ENCODE measurements at regions not wholly inside any gene's neighbourhood (a gene's known extent, or its start where the extent isn't known, plus 50 kb on each side); places are given as distances from the start of the nearest gene placed in this dataset.
"Not testable (repeated sequence)": the region's sequence is repeated elsewhere in the genome, so short reads cannot be mapped to it uniquely, and the experiment has no call there.

DNA sequence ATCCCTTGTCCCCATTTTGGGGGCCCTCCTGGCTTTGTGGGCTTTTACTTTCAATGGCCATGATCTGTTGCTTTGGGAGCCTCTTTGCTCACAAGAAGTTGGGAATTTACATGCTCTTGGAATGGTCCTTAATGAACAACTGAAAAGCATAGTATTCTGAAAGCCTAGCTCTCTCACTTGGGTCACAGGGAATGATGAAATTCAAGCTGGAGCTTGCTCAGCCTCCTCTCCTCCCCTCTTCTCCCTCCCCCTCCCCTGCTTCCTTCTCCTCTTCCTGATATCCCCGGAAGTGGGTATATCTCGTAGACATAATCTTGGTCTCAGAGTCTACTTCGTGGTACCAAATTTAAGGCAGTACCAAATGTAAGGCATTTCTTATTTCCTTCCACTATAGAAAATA is 400.6 kb upstream of the NR3C2 start:
- H3K9ac ChIP-seq (ENCODE audit: insufficient read length, low read depth): no peak overlapping the region
- TF ChIP-seq YY1 (IDR thresholded peaks at IDR 0.05; ENCODE audit: insufficient read depth, insufficient read length) (no peak), SUZ12 (IDR thresholded peaks at IDR 0.05; ENCODE audit: extremely low read depth, insufficient read depth, insufficient read length) (no peak), ZNF274 (IDR thresholded peaks at IDR 0.05; ENCODE audit: low read depth, low read length) (no peak)
- no peaks in the 10 kb centered on the region for H3K27me3 ChIP-seq (ENCODE audit: insufficient read depth, insufficient read length)
- no peak for DNase-seq (ENCODE audit: low read depth, low spot score)
- no peaks in the 10 kb centered on the region for H3K36me3 ChIP-seq (ENCODE audit: insufficient read depth, insufficient read length, low read length)
- no peak overlapping the region for H3K4me3 ChIP-seq (ENCODE audit: insufficient read length, low read depth)
- no peaks in the 10 kb centered on the region for H3K9me3 ChIP-seq (ENCODE audit: insufficient read depth, low read length)
- no peaks in the 10 kb centered on the region for H3K4me1 ChIP-seq (ENCODE audit: insufficient read depth, insufficient read length)

DNA sequence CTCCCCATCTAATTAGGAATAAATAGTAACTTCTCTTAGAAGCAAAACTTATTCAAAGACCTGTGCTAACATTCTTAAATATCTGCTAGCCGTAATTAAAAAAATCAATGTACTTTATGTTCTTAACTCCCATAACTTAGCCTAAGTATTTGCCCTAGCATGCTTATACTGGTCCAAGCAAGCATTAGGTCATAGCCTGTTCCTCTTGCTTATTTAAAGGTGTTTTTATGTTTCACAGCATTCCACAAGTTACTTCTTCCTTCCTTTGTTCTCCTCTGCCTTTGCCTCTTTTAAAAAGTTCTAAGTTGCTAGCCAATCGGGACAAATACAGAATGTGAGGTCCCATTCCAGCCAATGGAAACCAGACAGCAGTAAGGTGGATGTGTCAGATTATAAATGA is 395.4 kb upstream of the NR3C2 start:
- not testable (repeated sequence) for H3K36me3 ChIP-seq (ENCODE audit: insufficient read depth, insufficient read length, low read length); H3K9ac ChIP-seq (ENCODE audit: insufficient read length, low read depth); H3K4me3 ChIP-seq (ENCODE audit: insufficient read length, low read depth); DNase-seq (ENCODE audit: low read depth, low spot score); H3K27me3 ChIP-seq (ENCODE audit: insufficient read depth, insufficient read length); H3K4me1 ChIP-seq (ENCODE audit: insufficient read depth, insufficient read length); H3K9me3 ChIP-seq (ENCODE audit: insufficient read depth, low read length)

DNA sequence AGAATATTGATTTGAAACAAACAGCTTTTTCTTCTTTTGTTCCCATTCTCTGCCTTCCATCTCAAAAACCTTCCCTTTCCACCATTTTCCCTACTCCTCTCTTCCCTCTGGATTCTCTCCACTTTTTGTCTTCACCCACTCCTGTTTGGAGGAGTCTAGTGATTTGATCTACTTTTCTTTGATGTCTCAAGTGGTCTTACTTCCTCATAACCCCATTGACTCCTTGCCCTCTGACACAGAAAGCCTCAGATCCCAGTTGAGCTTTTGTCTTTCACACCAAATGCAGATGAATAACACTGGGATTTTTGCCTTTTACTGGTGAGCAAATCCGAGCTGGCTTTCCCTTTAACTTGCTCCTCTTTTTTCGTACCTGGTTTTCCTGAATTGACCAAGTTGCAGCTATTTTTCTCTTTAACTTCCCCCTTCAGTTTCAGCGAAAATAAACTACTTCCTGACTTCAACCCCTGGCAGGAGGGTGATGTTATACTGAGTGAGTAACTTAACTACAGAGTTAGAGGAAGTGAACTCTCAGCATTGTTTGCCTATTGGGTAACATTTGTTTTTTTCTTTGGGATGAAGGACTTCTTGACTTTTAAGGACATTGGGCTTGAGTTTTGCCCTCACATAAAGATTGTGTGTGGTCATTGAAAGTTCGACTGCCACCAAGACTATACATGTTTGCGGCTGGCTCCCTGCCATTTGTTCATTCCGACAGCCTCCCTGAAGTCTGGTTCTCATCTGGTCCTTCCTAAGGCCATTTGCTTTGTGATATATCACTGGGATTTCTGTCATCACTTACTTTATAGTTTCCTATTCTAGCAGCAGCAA is 392.8 kb upstream of the NR3C2 start:
- Histone ChIP-seq H3K9ac (ENCODE audit: insufficient read length, low read depth) (no peak overlapping the region), H3K4me1 (ENCODE audit: insufficient read depth, insufficient read length) (no peaks in the 10 kb centered on the region), H3K4me3 (ENCODE audit: insufficient read length, low read depth) (no peak overlapping the region), H3K9me3 (ENCODE audit: insufficient read depth, low read length) (no peaks in the 10 kb centered on the region), H3K27me3 (ENCODE audit: insufficient read depth, insufficient read length) (no peaks in the 10 kb centered on the region), H3K36me3 (ENCODE audit: insufficient read depth, insufficient read length, low read length) (no peaks in the 10 kb centered on the region)
- no peak for DNase-seq (ENCODE audit: low read depth, low spot score)
- TF ChIP-seq YY1 (IDR thresholded peaks at IDR 0.05; ENCODE audit: insufficient read depth, insufficient read length) (no peak), SUZ12 (IDR thresholded peaks at IDR 0.05; ENCODE audit: extremely low read depth, insufficient read depth, insufficient read length) (no peak), ZNF274 (IDR thresholded peaks at IDR 0.05; ENCODE audit: low read depth, low read length) (no peak)

DNA sequence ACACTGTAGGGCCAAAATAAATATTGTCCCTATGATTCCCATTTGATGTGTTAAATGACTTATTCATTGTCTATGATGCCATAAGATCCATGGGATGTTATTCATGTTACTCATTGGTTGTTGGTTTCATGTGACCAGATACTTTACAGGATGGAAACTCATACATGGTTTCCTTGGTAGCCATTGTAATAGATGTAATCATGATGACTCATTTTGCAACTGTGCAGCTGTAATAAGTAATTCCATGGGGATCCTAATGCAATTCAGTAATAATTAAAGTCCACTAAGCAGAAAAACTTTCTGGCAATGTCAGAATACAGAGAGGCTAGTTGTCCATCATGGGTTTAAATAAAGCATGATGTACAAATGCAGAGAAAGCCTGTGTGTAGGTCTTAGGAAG is 389.7 kb upstream of the NR3C2 start:
- DNase-seq (ENCODE audit: low read depth, low spot score): no peak

DNA sequence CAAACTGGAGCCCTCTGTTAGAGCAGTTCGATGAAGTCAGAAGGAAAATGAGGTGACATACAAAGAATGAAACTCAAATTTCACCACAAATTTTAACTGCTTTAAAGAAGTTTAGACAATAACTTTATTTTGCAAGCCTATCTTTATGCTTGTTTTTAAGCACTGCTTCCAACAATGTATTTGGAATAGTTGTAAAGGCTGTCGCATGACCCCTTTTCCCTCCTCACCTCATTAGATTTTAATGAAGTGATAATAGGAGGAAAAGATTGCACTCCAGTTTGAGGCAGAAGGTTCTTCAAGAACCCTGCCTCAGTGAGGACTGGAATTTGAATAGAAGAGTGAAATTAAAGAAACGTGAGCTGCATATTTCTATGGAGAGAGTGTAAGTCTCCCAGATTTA is 386.1 kb upstream of the NR3C2 start:
- H3K9ac ChIP-seq (ENCODE audit: insufficient read length, low read depth): no peak overlapping the region
- no peak for DNase-seq (ENCODE audit: low read depth, low spot score)
- TF ChIP-seq ZNF274 (IDR thresholded peaks at IDR 0.05; ENCODE audit: low read depth, low read length): no peak
- TF ChIP-seq SUZ12 (IDR thresholded peaks at IDR 0.05; ENCODE audit: extremely low read depth, insufficient read depth, insufficient read length): no peak
- TF ChIP-seq YY1 (IDR thresholded peaks at IDR 0.05; ENCODE audit: insufficient read depth, insufficient read length): no peak

More for the DNA sequence above, 389.7 kb upstream of the NR3C2 start:
- H3K4me1 ChIP-seq (ENCODE audit: insufficient read depth, insufficient read length): no peaks in the 10 kb centered on the region
- no peak overlapping the region for H3K4me3 ChIP-seq (ENCODE audit: insufficient read length, low read depth)
- no peaks in the 10 kb centered on the region for H3K9me3 ChIP-seq (ENCODE audit: insufficient read depth, low read length)
- H3K36me3 ChIP-seq (ENCODE audit: insufficient read depth, insufficient read length, low read length): no peaks in the 10 kb centered on the region
- H3K9ac ChIP-seq (ENCODE audit: insufficient read length, low read depth): no peak overlapping the region
- TF ChIP-seq SUZ12 (IDR thresholded peaks at IDR 0.05; ENCODE audit: extremely low read depth, insufficient read depth, insufficient read length): no peak
- no peak for TF ChIP-seq YY1 (IDR thresholded peaks at IDR 0.05; ENCODE audit: insufficient read depth, insufficient read length)
- H3K27me3 ChIP-seq (ENCODE audit: insufficient read depth, insufficient read length): no peaks in the 10 kb centered on the region

DNA sequence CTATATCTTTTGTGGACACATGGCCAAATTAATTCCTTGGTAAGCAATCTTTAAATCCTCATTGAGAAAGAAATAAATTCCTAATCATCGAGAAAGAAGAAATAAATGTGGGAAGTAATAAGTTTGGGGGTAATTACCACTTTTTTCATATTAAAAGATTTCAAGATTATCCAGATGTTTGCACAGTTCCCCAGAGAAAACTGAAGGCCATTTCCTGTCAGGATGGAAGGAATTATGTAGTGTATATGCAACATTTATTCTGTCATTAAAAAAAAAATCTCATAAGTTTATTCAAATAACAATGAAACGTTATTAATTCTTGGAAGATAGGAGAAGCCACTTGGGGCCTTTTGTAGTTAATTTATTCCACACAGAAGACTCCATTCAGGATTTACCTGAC is 385.6 kb upstream of the NR3C2 start:
- H3K27me3 ChIP-seq (ENCODE audit: insufficient read depth, insufficient read length): no peaks in the 10 kb centered on the region
- H3K36me3 ChIP-seq (ENCODE audit: insufficient read depth, insufficient read length, low read length): no peaks in the 10 kb centered on the region
- H3K9me3 ChIP-seq (ENCODE audit: insufficient read depth, low read length): no peaks in the 10 kb centered on the region
- no peak for TF ChIP-seq YY1 (IDR thresholded peaks at IDR 0.05; ENCODE audit: insufficient read depth, insufficient read length)
- TF ChIP-seq ZNF274 (IDR thresholded peaks at IDR 0.05; ENCODE audit: low read depth, low read length): no peak
- TF ChIP-seq SUZ12 (IDR thresholded peaks at IDR 0.05; ENCODE audit: extremely low read depth, insufficient read depth, insufficient read length): no peak
- H3K4me3 ChIP-seq (ENCODE audit: insufficient read length, low read depth): no peak overlapping the region
- H3K9ac ChIP-seq (ENCODE audit: insufficient read length, low read depth): no peak overlapping the region
- H3K4me1 ChIP-seq (ENCODE audit: insufficient read depth, insufficient read length): no peaks in the 10 kb centered on the region
- DNase-seq (ENCODE audit: low read depth, low spot score): no peak

More for the DNA sequence above, 386.1 kb upstream of the NR3C2 start:
- no peaks in the 10 kb centered on the region for H3K4me1 ChIP-seq (ENCODE audit: insufficient read depth, insufficient read length)
- H3K36me3 ChIP-seq (ENCODE audit: insufficient read depth, insufficient read length, low read length): no peaks in the 10 kb centered on the region
- H3K27me3 ChIP-seq (ENCODE audit: insufficient read depth, insufficient read length): no peaks in the 10 kb centered on the region
- no peaks in the 10 kb centered on the region for H3K9me3 ChIP-seq (ENCODE audit: insufficient read depth, low read length)
- H3K4me3 ChIP-seq (ENCODE audit: insufficient read length, low read depth): no peak overlapping the region

DNA sequence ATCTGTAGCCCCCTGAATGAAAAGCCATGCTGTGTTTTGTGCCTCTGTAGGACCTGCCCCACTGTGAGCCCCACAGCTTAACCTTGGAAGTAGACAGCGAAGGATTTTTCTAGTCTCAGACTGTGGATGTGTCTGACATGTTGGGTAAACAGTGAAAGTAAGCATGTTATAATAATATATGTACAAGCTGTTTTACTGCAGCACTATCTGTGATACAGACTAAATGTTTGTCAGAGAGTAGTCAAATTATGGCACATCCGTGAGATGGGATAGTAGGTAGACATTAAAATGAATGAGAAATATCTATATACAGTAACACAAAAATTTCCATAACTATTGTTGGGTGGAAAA is 381.2 kb upstream of the NR3C2 start:
- Histone ChIP-seq H3K9ac (ENCODE audit: insufficient read length, low read depth) (no peak overlapping the region), H3K4me1 (ENCODE audit: insufficient read depth, insufficient read length) (no peaks in the 10 kb centered on the region), H3K9me3 (ENCODE audit: insufficient read depth, low read length) (no peaks in the 10 kb centered on the region), H3K36me3 (ENCODE audit: insufficient read depth, insufficient read length, low read length) (no peaks in the 10 kb centered on the region), H3K4me3 (ENCODE audit: insufficient read length, low read depth) (no peak overlapping the region), H3K27me3 (ENCODE audit: insufficient read depth, insufficient read length) (no peaks in the 10 kb centered on the region)
- no peak for DNase-seq (ENCODE audit: low read depth, low spot score)
- no peak for TF ChIP-seq SUZ12 (IDR thresholded peaks at IDR 0.05; ENCODE audit: extremely low read depth, insufficient read depth, insufficient read length)
- TF ChIP-seq ZNF274 (IDR thresholded peaks at IDR 0.05; ENCODE audit: low read depth, low read length): no peak
- TF ChIP-seq YY1 (IDR thresholded peaks at IDR 0.05; ENCODE audit: insufficient read depth, insufficient read length): no peak

Measured in NT2/D1 (cell line).